Liver (tissue), 3 donors: ENCODE measurements at regions not wholly inside any gene's neighbourhood (a gene's known extent, or its start where the extent isn't known, plus 50 kb on each side); places are given as distances from the start of the nearest gene placed in this dataset.

ENCODE experiments used
- CTCF ChIP-seq: fragments of 150-350 bp; IDR thresholded peaks from 2 replicates; pipeline ENCODE4 v1.5.1; 2017; ENCODE audit warnings: improper control_type of control experiment, low read depth, low read length; ENCODE audit not compliant: missing input control
- JUND ChIP-seq, 2 donors: IDR thresholded peaks; 2 replicates each; pipeline ENCODE4 v1.6.1; 2016; ENCODE audit warnings: antibody characterized with exemption in 2 of 2
- REST ChIP-seq: IDR thresholded peaks from 2 replicates; pipeline ENCODE4 v1.6.1; 2016; ENCODE audit warnings: antibody characterized with exemption, mild to moderate bottlenecking
- TAF1 ChIP-seq: conservative IDR thresholded peaks from 2 replicates; pipeline ENCODE4 v1.6.1; 2016; ENCODE audit warnings: antibody characterized with exemption, mild to moderate bottlenecking
- YY1 ChIP-seq: IDR thresholded peaks from 2 replicates; pipeline ENCODE4 v1.6.1; 2016; ENCODE audit warnings: antibody characterized with exemption, mild to moderate bottlenecking
- donor health status: healthy.
- donor health status: healthy.

GRCh38 chr1:219071209-219071608 is 102.5 kb upstream of the LYPLAL1 start:
- TF ChIP-seq CTCF (no peak), TAF1 (no peak), REST (no peak), JUND (IDR thresholded peaks at IDR 0.05) (no peak), YY1 (no peak)
